Glutamatergic neuron (in vitro differentiated cells): ENCODE measurements at regions not wholly inside any gene's neighbourhood (a gene's known extent, or its start where the extent isn't known, plus 50 kb on each side); places are given as distances from the start of the nearest gene placed in this dataset.

Experiments
- DNase-seq: peaks from one replicate; pipeline ENCODE4 v3.0.0; 2022
- H3K27ac Mint-ChIP-seq: one replicate; pipeline ENCODE4 v1.8.0; 2020; ENCODE audit warnings: mild to moderate bottlenecking, mixed read lengths, inconsistent platforms; ENCODE audit not compliant: unreplicated experiment
- H3K27me3 Mint-ChIP-seq: one replicate; pipeline ENCODE4 v1.8.0; 2020; ENCODE audit warnings: mild to moderate bottlenecking, moderate library complexity, mixed read lengths, inconsistent platforms; ENCODE audit not compliant: unreplicated experiment
- H3K36me3 Mint-ChIP-seq: one replicate; pipeline ENCODE4 v1.8.0; 2020; ENCODE audit warnings: mild to moderate bottlenecking, mixed read lengths, inconsistent platforms; ENCODE audit not compliant: unreplicated experiment
- H3K4me1 Mint-ChIP-seq: one replicate; pipeline ENCODE4 v1.8.0; 2020; ENCODE audit warnings: mild to moderate bottlenecking, low read depth, mixed read lengths, inconsistent platforms; ENCODE audit not compliant: unreplicated experiment
- H3K4me3 Mint-ChIP-seq: one replicate; pipeline ENCODE4 v1.8.0; 2020; ENCODE audit warnings: mild to moderate bottlenecking, mixed read lengths, inconsistent platforms; ENCODE audit not compliant: unreplicated experiment
- H3K9me3 Mint-ChIP-seq: one replicate; pipeline ENCODE4 v1.8.0; 2020; ENCODE audit warnings: mild to moderate bottlenecking, moderate library complexity, mixed read lengths, inconsistent platforms; ENCODE audit not compliant: unreplicated experiment
- CTCF ChIP-seq: fragments of 200-600 bp; sonication (generic); IDR thresholded peaks from one replicate; pipeline ENCODE4 v1.5.0; 2021; ENCODE audit not compliant: partially characterized antibody, unreplicated experiment

- TF ChIP-seq CTCF, result no peak
- no peak overlapping the region for H3K27ac Mint-ChIP-seq
Measured at GRCh38 chr11:109247071-109247470, 174.9 kb upstream of the C11orf87 start.

DNA sequence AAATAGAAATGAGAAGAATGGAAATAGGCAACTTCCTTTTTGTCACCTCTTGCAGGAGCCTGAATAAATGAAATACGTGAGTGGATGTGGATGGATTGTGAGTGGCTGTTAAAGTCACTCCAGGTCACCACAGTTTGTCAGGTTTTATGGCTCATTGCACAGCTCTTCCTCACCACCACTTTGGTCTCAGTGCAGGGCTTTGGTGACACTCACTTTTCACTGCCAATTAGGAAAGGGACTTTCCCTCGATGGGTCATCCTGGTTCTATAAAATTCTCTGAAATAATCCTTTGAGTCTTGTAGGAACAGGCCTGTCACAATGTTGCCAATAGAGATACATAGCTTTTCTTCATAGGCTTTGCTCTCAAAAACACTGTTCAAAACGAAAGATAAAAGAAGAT, 172.4 kb upstream of the C11orf87 start:
- TF ChIP-seq CTCF, result no peak
- peaks cover 14% of the 10 kb centered on the region for H3K4me1 Mint-ChIP-seq
- H3K27me3 Mint-ChIP-seq, result peaks cover 2% of the 10 kb centered on the region
- H3K4me3 Mint-ChIP-seq, result no peak overlapping the region
- peaks cover 8% of the 10 kb centered on the region for H3K36me3 Mint-ChIP-seq
- no peak overlapping the region for H3K27ac Mint-ChIP-seq
- peaks cover 1% of the 10 kb centered on the region for H3K9me3 Mint-ChIP-seq
- no peak for DNase-seq

More at GRCh38 chr11:109247071-109247470, 174.9 kb upstream of the C11orf87 start:
- H3K36me3 Mint-ChIP-seq, result no peaks in the 10 kb centered on the region
- H3K9me3 Mint-ChIP-seq, result no peaks in the 10 kb centered on the region
- no peak for DNase-seq
- H3K4me1 Mint-ChIP-seq, result peaks cover 17% of the 10 kb centered on the region
- H3K27me3 Mint-ChIP-seq, result peaks cover 2% of the 10 kb centered on the region
- no peak overlapping the region for H3K4me3 Mint-ChIP-seq

GRCh38 chr11:109251230-109251629, 170.8 kb upstream of the C11orf87 start:
- peaks cover 6% of the 10 kb centered on the region for H3K27me3 Mint-ChIP-seq
- H3K36me3 Mint-ChIP-seq, result peaks cover 8% of the 10 kb centered on the region
- peaks cover 12% of the 10 kb centered on the region for H3K4me1 Mint-ChIP-seq
- H3K9me3 Mint-ChIP-seq, result peaks cover 1% of the 10 kb centered on the region
- no peak for DNase-seq
- no peak overlapping the region for H3K4me3 Mint-ChIP-seq
- H3K27ac Mint-ChIP-seq, result no peak overlapping the region
- TF ChIP-seq CTCF, result no peak

GRCh38 chr11:109264128-109264527, 157.9 kb upstream of the C11orf87 start:
- TF ChIP-seq CTCF, result no peak
- H3K27ac Mint-ChIP-seq, result no peak overlapping the region
- peaks cover 2% of the 10 kb centered on the region for H3K27me3 Mint-ChIP-seq
- peaks cover 2% of the 10 kb centered on the region for H3K9me3 Mint-ChIP-seq
- H3K4me3 Mint-ChIP-seq, result no peak overlapping the region
- no peak for DNase-seq
- H3K4me1 Mint-ChIP-seq, result no peaks in the 10 kb centered on the region
- H3K36me3 Mint-ChIP-seq, result peaks cover 20% of the 10 kb centered on the region

- Mint-ChIP-seq H3K36me3 (peaks cover 28% of the 10 kb centered on the region), H3K27me3 (peaks cover 2% of the 10 kb centered on the region), H3K4me1 (no peaks in the 10 kb centered on the region), H3K27ac (no peak overlapping the region), H3K4me3 (no peak overlapping the region), H3K9me3 (peaks cover 3% of the 10 kb centered on the region)
- DNase-seq, result no peak
- no peak for TF ChIP-seq CTCF
Measured at GRCh38 chr11:109267293-109268095, 154.5 kb upstream of the C11orf87 start.
